ENCODE measurements at regions not wholly inside any gene's neighbourhood (a gene's known extent, or its start where the extent isn't known, plus 50 kb on each side); places are given as distances from the start of the nearest gene placed in this dataset.
"Not testable (repeated sequence)": the region's sequence is repeated elsewhere in the genome, so short reads cannot be mapped to it uniquely, and the experiment has no call there.

GRCh38 chr2:71962911-71963694, 184.6 kb downstream of the CYP26B1 start:
- H3K4me3 ChIP-seq (ENCODE audit: low read depth, low read length): no peak overlapping the region
- TF ChIP-seq CTCF (IDR thresholded peaks at IDR 0.05; ENCODE audit: low read depth, low read length): no peak
- in situ Hi-C loops (cut with HindIII; ENCODE audit: low sequenced_read_pairs): no loop called here
- no peak for DNase-seq (ENCODE audit: low read depth, low spot score)

- H3K4me3 ChIP-seq (ENCODE audit: low read depth, low read length): no peak overlapping the region
- no peak for TF ChIP-seq CTCF (IDR thresholded peaks at IDR 0.05; ENCODE audit: low read depth, low read length)
- in situ Hi-C loops (cut with HindIII; ENCODE audit: low sequenced_read_pairs): no loop called here
- DNase-seq (ENCODE audit: low read depth, low spot score): no peak
Measured at GRCh38 chr2:71962350-71962749, 185.3 kb downstream of the CYP26B1 start.

GRCh38 chr2:71961289-71962027, 186.2 kb downstream of the CYP26B1 start:
- no peak overlapping the region for H3K4me3 ChIP-seq (ENCODE audit: low read depth, low read length)
- no peak for TF ChIP-seq CTCF (IDR thresholded peaks at IDR 0.05; ENCODE audit: low read depth, low read length)
- DNase-seq (ENCODE audit: low read depth, low spot score): no peak
- in situ Hi-C loops (cut with HindIII; ENCODE audit: low sequenced_read_pairs): no loop called here

- no peak for DNase-seq (ENCODE audit: low read depth, low spot score)
- TF ChIP-seq CTCF (IDR thresholded peaks at IDR 0.05; ENCODE audit: low read depth, low read length): no peak
- no peak overlapping the region for H3K4me3 ChIP-seq (ENCODE audit: low read depth, low read length)
- in situ Hi-C loops (cut with HindIII; ENCODE audit: low sequenced_read_pairs): no loop called here
Measured at GRCh38 chr2:71959494-71959893, 188.2 kb downstream of the CYP26B1 start.

- H3K4me3 ChIP-seq (ENCODE audit: low read depth, low read length); DNase-seq (ENCODE audit: low read depth, low spot score); in situ Hi-C loops (cut with HindIII; ENCODE audit: low sequenced_read_pairs): not testable (repeated sequence)
Measured at GRCh38 chr2:71958426-71958825, 189.2 kb downstream of the CYP26B1 start.

GRCh38 chr2:71952572-71953188, 195.0 kb downstream of the CYP26B1 start:
- TF ChIP-seq CTCF (IDR thresholded peaks at IDR 0.05; ENCODE audit: low read depth, low read length): no peak
- DNase-seq (ENCODE audit: low read depth, low spot score): no peak
- in situ Hi-C loops (cut with HindIII; ENCODE audit: low sequenced_read_pairs): no loop called here
- no peak overlapping the region for H3K4me3 ChIP-seq (ENCODE audit: low read depth, low read length)
